GM12878 (cell line): ENCODE measurements at regions not wholly inside any gene's neighbourhood (a gene's known extent, or its start where the extent isn't known, plus 50 kb on each side); places are given as distances from the start of the nearest gene placed in this dataset.

Experiments
- ATAC-seq: fragments of 200-7000 bp; cut with Tn5 transposase; 3 replicates; pipeline ENCODE4 v1.9.1; 2020; ENCODE audit warnings: mild to moderate bottlenecking, moderate library complexity
- BruUV-seq: library from RNA; stranded (reverse); fragments of 400-500 nt; replicated peaks from 2 replicates; lab custom pipeline; 2021; lab: Mats Ljungman, UMichigan
- CTCF ChIA-PET: fragments of 300-600 bp; sonication (Branson Sonifier 250); formaldehyde crosslinking; extraction: SDS; loops from one replicate; lab custom pipeline; 2021; ENCODE audit warnings: inconsistent platforms; lab: Yijun Ruan, JAX
- POLR2A ChIA-PET: fragments of 350-600 bp; formaldehyde crosslinking; extraction: SDS; loops from one replicate; lab custom pipeline; 2021; ENCODE audit warnings: inconsistent platforms; lab: Charles Lee
- RAD21 ChIA-PET: fragments of 300-600 bp; sonication (Branson Sonifier 250); formaldehyde crosslinking; loops from one replicate; lab custom pipeline; 2023; ENCODE audit warnings: antibody characterized with exemption; ENCODE audit not compliant: unreplicated experiment; lab: Charles Lee
- SMC1A ChIA-PET: fragments of 300-600 bp; sonication (Branson Sonifier 250); formaldehyde crosslinking; loops from one replicate; lab custom pipeline; 2023; ENCODE audit not compliant: unreplicated experiment, uncharacterized antibody; lab: Charles Lee
- DNase-seq: peaks from one replicate; pipeline ENCODE4 v3.0.0-alpha.2; 2011; ENCODE audit warnings: low read depth, low spot score
- FAIRE-seq: peaks from 3 replicates; lab custom pipeline; 2011; peaks lifted over from hg19 to GRCh38; lab: Jason Lieb, UNC
- H2AFZ ChIP-seq: 2 replicates; pipeline ENCODE4 v1.6.0; 2011; ENCODE audit warnings: low read depth, low read length, control low read depth; ENCODE audit not compliant: control insufficient read depth
- H3K27ac ChIP-seq: 2 replicates; pipeline ENCODE4 v1.5.1; 2011; ENCODE audit warnings: control low read depth; ENCODE audit not compliant: control insufficient read depth, insufficient read depth
- H3K27me3 ChIP-seq, 2 experiments: replicated peaks in 1 of 2; 2 replicates each; pipeline versions ENCODE4 v1.6.0 to v1.6.1; 2011; ENCODE audit warnings: low read length in 1 of 2; ENCODE audit not compliant: control insufficient read depth in 2 of 2, insufficient read depth in 2 of 2
- H3K36me3 ChIP-seq, 2 experiments: 2 replicates each; pipeline ENCODE4 v1.5.1; 2011; ENCODE audit warnings: low read length in 1 of 2; ENCODE audit not compliant: control insufficient read depth in 2 of 2, insufficient read depth in 2 of 2
- H3K4me1 ChIP-seq: 2 replicates; pipeline ENCODE4 v1.6.1; 2011; ENCODE audit warnings: mild to moderate bottlenecking, low read length, moderate library complexity, mixed read lengths; ENCODE audit not compliant: control insufficient read depth, insufficient read depth
- H3K4me2 ChIP-seq: 2 replicates; pipeline ENCODE4 v1.6.0; 2011; ENCODE audit warnings: control low read depth; ENCODE audit not compliant: control insufficient read depth, insufficient read depth
- H3K4me3 ChIP-seq: fragments of 200-600 bp; sonication (generic); 2 replicates; pipeline ENCODE4 v1.5.1; 2016
- H3K79me2 ChIP-seq: 2 replicates; pipeline ENCODE4 v1.6.0; 2011; ENCODE audit warnings: low read length; ENCODE audit not compliant: control insufficient read depth, insufficient read depth
- H3K9ac ChIP-seq: 2 replicates; pipeline ENCODE4 v1.8.0; 2011; ENCODE audit warnings: low read length, control low read depth, mixed read lengths; ENCODE audit not compliant: control insufficient read depth, insufficient read depth
- H3K9me3 ChIP-seq: replicated peaks from 3 replicates; pipeline ENCODE4 v1.5.1; 2011; ENCODE audit warnings: mild to moderate bottlenecking, low read length; ENCODE audit not compliant: control insufficient read depth, insufficient read depth
- H4K20me1 ChIP-seq: 2 replicates; pipeline ENCODE4 v1.6.0; 2011; ENCODE audit not compliant: control insufficient read depth, insufficient read depth
- CBX5 ChIP-seq: sonication (generic); IDR thresholded peaks from 2 replicates; pipeline ENCODE4 v1.6.1; 2016; ENCODE audit warnings: low read depth, moderate library complexity, mild to moderate bottlenecking, inconsistent platforms
- EP300 ChIP-seq, 2 experiments: fragments of 150-350 bp in 1 of 2; IDR thresholded peaks; 2 replicates each; pipeline ENCODE4 v1.6.1; 2011 to 2012; ENCODE audit warnings: low read depth in 2 of 2, low read length in 2 of 2, borderline replicate concordance in 1 of 2, improper control_type of control experiment in 1 of 2, inconsistent platforms in 1 of 2; ENCODE audit not compliant: control insufficient read depth in 1 of 2
- FOXK2 ChIP-seq: fragments of 450-650 bp; IDR thresholded peaks from 2 replicates; pipeline ENCODE4 v1.6.1; 2017; ENCODE audit warnings: mild to moderate bottlenecking, moderate library complexity
- IKZF1 ChIP-seq: fragments of 450-650 bp; conservative IDR thresholded peaks from 2 replicates; pipeline ENCODE4 v1.6.1; 2017; ENCODE audit warnings: antibody characterized with exemption, mild to moderate bottlenecking
- KDM1A ChIP-seq: fragments of 200-600 bp; sonication (generic); IDR thresholded peaks from 2 replicates; pipeline ENCODE4 v1.6.1; 2016; ENCODE audit warnings: borderline replicate concordance
- MEF2A ChIP-seq: IDR thresholded peaks from 2 replicates; pipeline ENCODE4 v1.6.1; 2011; ENCODE audit warnings: low read depth, mild to moderate bottlenecking, low read length, moderate library complexity; ENCODE audit not compliant: insufficient read depth
- MTA2 ChIP-seq: fragments of 450-650 bp; IDR thresholded peaks from 2 replicates; pipeline ENCODE4 v1.6.1; 2016; ENCODE audit warnings: low read depth, mild to moderate bottlenecking, moderate library complexity
- NR2C1 ChIP-seq: fragments of 450-650 bp; IDR thresholded peaks from 2 replicates; pipeline ENCODE4 v1.6.1; 2017; ENCODE audit warnings: antibody characterized with exemption, mild to moderate bottlenecking, moderate library complexity
- NRF1 ChIP-seq: conservative IDR thresholded peaks from 2 replicates; pipeline ENCODE4 v1.6.1; 2011; ENCODE audit warnings: mild to moderate bottlenecking, low read depth, low read length, improper control_type of control experiment
- SMARCA5 ChIP-seq: fragments of 450-650 bp; IDR thresholded peaks from 2 replicates; pipeline ENCODE4 v1.6.1; 2017; ENCODE audit warnings: mild to moderate bottlenecking
- TAF1 ChIP-seq: IDR thresholded peaks from 2 replicates; pipeline ENCODE4 v1.6.1; 2011; ENCODE audit warnings: mild to moderate bottlenecking, low read depth, low read length, borderline replicate concordance
- WGBS: methylation state at CpG from one replicate; pipeline ENCODE4 v1.1.6; 2016; ENCODE audit warnings: low lambda C conversion rate; ENCODE audit not compliant: insufficient replicate concordance, insufficient coverage; ENCODE audit errors: missing lambda C conversion rate; 5-methylcytosine and 5-hydroxymethylcytosine counted together
- in situ Hi-C: fragments of 300-500 bp; cut with MboI; formaldehyde crosslinking; loops from 9 replicates; pipeline ENCODE4 v1.14.3; 2018; ENCODE audit warnings: mixed read lengths
- intact Hi-C: fragments of 100-400 bp; cut with micrococcal nuclease; formaldehyde crosslinking; loops from one replicate; pipeline ENCODE4 v1.14.2; 2022; ENCODE audit not compliant: unreplicated experiment
- TF ChIP-seq, protein P1 (sequence below): fragments of 450-650 bp; IDR thresholded peaks from 2 replicates; pipeline ENCODE4 v1.6.1; 2016; ENCODE audit warnings: mild to moderate bottlenecking
- TF ChIP-seq, protein P2 (sequence below): fragments of 450-650 bp; IDR thresholded peaks from 2 replicates; pipeline ENCODE4 v1.6.1; 2017; ENCODE audit warnings: mild to moderate bottlenecking, moderate library complexity

DNA sequence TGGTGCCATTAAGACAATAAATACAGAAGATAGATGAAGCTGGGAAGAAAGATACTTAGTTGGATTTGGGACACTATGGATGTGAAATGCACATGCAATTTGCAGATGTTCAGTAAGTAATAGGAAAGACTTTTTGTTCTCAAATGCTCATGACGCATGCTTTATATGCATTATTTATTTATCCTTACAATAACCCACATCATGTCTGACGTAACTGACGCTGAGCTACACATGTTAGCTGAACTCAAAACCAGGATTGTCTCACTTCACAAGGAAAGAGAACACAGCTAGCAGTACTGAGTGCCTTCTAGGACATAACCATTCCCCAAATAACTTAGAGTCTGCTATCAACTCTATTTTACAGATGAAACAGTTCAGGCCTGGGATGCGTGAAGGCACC, 463.4 kb downstream of the FGF9 start:
- Histone ChIP-seq H2AFZ (no peak overlapping the region), H3K79me2 (no peaks in the 10 kb centered on the region), H3K27me3 (no peaks in the 10 kb centered on the region), H3K4me3 (no peak overlapping the region), H3K27ac (no peak overlapping the region), H3K4me1 (no peaks in the 10 kb centered on the region), H3K4me2 (no peak overlapping the region), H3K9me3 (no peaks in the 10 kb centered on the region; the same call in 2 of the 3 replicates), H3K36me3 (no peaks in the 10 kb centered on the region), H4K20me1 (no peaks in the 10 kb centered on the region), H3K9ac (no peak overlapping the region)
- WGBS, result 85% methylated on average over 4 of the region's 4 CpGs
- ChIA-PET RAD21 (no interaction called here), POLR2A (no interaction called here), SMC1A (no interaction called here), CTCF (no interaction called here)
- DNase-seq, result no peak
- in situ Hi-C loops (no loop called here), intact Hi-C loops (no loop called here)
- TF ChIP-seq SMARCA5, result no peak
- TF ChIP-seq TAF1, result no peak
- no peak for TF ChIP-seq MEF2A
- TF ChIP-seq FOXK2, result no peak
- TF ChIP-seq, protein P1, sequence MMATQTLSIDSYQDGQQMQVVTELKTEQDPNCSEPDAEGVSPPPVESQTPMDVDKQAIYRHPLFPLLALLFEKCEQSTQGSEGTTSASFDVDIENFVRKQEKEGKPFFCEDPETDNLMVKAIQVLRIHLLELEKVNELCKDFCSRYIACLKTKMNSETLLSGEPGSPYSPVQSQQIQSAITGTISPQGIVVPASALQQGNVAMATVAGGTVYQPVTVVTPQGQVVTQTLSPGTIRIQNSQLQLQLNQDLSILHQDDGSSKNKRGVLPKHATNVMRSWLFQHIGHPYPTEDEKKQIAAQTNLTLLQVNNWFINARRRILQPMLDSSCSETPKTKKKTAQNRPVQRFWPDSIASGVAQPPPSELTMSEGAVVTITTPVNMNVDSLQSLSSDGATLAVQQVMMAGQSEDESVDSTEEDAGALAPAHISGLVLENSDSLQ, result no peak
- TF ChIP-seq, protein P2, sequence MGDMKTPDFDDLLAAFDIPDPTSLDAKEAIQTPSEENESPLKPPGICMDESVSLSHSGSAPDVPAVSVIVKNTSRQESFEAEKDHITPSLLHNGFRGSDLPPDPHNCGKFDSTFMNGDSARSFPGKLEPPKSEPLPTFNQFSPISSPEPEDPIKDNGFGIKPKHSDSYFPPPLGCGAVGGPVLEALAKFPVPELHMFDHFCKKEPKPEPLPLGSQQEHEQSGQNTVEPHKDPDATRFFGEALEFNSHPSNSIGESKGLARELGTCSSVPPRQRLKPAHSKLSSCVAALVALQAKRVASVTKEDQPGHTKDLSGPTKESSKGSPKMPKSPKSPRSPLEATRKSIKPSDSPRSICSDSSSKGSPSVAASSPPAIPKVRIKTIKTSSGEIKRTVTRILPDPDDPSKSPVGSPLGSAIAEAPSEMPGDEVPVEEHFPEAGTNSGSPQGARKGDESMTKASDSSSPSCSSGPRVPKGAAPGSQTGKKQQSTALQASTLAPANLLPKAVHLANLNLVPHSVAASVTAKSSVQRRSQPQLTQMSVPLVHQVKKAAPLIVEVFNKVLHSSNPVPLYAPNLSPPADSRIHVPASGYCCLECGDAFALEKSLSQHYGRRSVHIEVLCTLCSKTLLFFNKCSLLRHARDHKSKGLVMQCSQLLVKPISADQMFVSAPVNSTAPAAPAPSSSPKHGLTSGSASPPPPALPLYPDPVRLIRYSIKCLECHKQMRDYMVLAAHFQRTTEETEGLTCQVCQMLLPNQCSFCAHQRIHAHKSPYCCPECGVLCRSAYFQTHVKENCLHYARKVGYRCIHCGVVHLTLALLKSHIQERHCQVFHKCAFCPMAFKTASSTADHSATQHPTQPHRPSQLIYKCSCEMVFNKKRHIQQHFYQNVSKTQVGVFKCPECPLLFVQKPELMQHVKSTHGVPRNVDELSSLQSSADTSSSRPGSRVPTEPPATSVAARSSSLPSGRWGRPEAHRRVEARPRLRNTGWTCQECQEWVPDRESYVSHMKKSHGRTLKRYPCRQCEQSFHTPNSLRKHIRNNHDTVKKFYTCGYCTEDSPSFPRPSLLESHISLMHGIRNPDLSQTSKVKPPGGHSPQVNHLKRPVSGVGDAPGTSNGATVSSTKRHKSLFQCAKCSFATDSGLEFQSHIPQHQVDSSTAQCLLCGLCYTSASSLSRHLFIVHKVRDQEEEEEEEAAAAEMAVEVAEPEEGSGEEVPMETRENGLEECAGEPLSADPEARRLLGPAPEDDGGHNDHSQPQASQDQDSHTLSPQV, result no peak
- TF ChIP-seq CBX5, result no peak
- TF ChIP-seq MTA2, result no peak
- TF ChIP-seq IKZF1, result no peak
- TF ChIP-seq NR2C1, result no peak
- no peak for TF ChIP-seq KDM1A
- TF ChIP-seq EP300 (IDR thresholded peaks at IDR 0.05; ENCODE audit: borderline replicate concordance in 1 of 2, control insufficient read depth in 1 of 2, low read depth in 2 of 2, low read length in 2 of 2), result no peak
- TF ChIP-seq NRF1, result no peak
- no peak for ATAC-seq
- BruUV-seq, result no TSS peak
- no peak for FAIRE-seq
